GM03348 (cell line): ENCODE measurements at regions not wholly inside any gene's neighbourhood (a gene's known extent, or its start where the extent isn't known, plus 50 kb on each side); places are given as distances from the start of the nearest gene placed in this dataset.
"Not testable (repeated sequence)": the region's sequence is repeated elsewhere in the genome, so short reads cannot be mapped to it uniquely, and the experiment has no call there.

Source experiments
- DNase-seq: peaks from one replicate; pipeline ENCODE4 v3.0.0; 2012; ENCODE audit warnings: low spot score

DNA sequence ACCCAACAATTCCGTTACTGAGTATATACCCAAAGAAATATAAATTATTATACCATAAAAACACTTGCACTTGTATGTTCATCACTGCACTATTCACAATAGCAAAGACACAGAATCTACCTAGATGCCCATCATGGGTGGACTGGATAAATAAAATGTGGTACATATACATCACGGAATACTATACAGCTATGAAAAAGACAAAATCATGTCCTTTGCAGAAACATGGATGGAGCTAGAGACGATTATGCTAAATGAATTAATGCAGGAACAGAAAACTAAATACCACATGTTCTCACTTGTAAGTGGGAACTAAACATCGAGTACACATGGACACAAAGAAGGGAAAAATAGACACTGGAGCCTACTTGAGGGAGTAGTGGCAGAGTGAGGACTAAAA is 185.3 kb downstream of the PYDC2 start:
- DNase-seq = no peak

DNA sequence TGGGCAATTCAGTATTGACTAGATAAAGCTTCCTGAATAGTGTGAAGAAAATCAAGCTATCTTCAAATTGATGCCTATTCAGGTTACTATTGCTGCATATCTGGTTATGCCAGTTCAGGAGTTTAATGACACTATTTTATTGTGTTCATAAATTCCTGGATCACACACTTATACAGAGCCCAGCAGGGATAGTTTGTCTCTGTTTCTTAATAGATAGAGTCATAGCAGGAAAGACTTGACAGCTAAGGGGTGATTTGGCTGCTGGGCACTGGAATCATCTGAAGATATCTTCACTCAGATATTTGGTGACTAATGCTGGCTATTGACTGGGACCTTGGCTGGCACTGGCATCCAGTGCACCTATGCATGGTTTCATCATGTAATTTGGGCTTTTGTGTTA is 187.8 kb downstream of the PYDC2 start:
- DNase-seq = no peak

DNA sequence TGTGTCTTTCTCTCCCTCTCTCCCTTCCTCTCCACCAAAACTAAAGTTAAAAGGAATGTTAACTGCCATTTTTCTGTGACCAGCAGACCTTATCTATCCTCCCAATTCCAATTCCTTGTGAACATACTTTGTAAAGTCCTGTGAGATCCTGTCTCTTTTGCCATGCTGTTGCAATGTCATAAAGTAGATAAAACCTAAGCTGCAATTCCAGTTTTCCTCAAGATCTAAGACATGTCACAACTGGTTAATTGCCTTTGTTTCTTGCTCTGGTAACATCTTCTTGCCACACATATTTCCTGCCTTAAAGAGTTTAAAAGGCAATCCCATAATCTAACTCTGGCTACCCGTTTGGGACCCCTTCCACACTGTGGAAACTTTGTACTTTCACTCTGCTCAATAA is 188.7 kb downstream of the PYDC2 start:
- DNase-seq = no peak

DNA sequence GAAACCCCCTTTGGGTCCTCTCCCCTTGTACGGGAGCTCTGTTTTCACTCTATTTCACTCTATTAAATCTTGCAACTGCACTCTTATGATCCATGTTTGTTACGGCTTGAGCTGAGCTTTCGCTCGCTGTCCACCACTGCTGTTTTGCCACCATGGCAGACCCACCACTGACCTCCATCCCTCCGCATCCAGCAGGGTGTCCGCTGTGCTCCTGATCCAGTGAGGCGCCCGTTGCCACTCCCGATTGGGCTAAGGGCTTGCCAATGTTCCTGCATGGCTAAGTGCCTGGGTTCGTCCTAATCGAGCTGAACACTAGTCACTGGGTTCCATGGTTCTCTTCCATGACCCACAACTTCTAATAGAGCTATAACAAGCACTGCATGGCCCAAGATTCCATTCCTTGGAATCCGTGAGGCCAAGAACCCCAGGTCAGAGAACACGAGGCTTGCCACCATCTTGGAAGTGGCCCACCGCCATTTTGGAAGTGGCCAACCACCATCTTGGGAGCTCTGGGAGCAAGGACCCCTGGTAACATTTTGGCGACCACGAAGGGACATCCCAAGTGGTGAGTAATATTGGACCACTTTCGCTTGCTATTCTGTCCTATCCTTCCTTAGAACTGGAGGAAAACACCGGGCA is 197.9 kb downstream of the PYDC2 start:
- DNase-seq = not testable (repeated sequence)

DNA sequence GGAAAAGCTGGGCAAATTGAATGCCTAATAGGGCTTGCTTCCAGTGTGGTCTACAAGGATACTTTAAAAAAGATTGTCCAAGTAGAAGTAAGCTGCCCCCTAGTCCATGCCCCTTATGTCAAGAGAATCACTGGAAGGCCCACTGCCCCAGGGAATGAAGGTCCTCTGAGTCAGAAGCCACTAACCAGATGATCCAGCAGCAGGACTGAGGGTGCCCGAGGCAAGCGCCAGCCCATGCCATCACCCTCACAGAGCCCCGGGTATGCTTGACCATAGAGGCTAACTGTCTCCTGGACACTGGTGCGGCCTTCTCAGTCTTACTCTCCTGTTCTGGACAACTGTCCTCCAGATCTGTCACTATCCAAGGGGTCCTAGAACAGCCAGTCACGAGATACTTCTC is 201.2 kb downstream of the PYDC2 start:
- DNase-seq = not testable (repeated sequence)

DNA sequence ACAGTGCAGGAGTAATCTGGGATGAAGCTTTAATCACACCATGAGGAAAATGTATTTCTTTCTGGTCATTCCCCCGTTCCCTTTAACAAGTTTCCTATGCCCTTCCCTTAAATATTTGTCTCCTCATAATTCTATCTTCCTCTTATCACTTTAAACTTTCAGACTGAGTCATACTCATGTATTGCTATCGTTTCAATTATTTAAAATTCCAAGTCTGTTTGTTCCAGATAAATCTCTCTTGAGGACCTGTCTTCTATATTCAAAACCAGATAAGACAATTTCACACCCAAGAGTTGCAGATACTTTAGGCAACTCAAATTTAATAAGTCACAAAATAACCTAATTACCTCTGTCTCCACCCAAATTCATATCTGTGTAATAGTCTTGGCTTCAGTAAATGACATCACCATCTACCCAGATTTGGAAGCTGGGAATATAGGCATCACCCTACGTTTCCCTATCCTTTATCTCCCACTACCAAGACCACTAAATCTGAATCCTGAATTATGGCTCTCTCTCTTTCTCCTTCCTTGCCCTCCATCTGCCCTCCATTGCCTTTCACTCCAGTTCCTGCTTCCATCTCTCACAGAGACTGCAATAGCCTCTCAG is 220.1 kb downstream of the PYDC2 start:
- DNase-seq = no peak

DNA sequence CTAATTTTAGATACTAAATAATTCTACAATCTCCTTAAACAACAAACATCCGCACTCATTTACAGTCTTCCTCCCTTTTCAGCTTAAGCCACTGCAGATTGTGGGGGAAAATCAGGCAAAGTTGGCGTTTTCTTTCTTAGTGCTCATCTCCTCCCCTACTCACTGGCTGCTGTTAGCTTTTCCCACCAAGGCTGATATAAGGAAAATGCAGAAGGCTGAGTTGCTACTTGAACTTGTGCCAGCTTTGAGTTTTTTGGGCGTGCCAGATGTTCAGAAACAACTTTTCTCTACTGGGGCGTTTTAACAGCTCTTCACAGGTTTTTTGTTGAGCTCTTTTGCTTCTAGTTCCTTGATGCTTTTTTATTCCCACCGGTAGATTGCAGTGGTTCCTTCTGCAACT is 222.0 kb downstream of the PYDC2 start:
- DNase-seq = no peak

DNA sequence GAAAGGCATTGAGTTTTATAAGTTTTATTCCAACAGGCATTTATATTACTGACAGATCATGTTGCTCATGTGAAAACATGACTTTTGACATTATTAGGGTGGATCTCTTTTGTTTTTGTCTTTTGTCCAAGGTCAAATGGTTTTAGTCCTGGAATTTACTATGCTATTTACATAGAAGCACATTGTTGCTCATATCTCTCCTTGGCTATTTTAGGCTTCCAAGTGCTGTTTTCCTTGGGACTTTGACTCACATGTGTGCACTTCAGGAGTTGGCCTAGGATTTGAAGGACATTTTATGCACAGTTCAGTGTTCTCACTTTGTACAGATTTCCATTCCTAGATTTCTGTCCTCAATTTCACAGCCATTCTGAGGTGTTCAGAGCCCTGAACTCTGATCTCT is 225.7 kb downstream of the PYDC2 start:
- no peak for DNase-seq

DNA sequence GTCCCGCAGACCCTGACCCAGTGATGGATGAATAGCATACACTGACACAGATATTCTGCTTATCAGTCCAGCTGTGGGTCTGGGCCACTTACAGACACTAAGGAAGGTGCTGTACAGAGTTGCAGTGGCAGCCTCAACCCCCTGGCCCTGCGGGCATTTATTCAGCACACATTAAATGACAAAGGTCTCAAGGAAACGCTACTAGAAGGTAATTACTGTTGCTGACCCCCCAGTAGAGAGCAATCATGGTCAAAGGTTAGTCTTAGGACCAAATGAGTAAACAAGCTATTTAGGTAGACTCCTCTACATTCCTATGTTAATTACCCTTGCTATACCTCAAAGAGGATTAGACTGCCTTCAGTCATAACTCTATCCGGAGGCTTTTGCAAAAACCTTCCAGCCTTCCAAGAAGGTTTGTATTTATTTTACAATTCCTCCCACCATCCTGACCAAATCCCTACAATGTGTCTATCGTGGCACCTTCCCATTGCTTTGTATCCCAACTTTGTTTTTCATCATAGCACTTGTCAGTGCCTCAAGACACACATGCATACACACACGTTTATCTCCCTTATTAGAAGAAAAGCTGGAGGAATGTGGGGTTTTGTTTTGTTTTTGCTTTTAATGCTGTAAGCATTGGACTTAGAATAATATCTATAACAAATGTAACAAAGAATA is 227.9 kb downstream of the PYDC2 start:
- DNase-seq = no peak

DNA sequence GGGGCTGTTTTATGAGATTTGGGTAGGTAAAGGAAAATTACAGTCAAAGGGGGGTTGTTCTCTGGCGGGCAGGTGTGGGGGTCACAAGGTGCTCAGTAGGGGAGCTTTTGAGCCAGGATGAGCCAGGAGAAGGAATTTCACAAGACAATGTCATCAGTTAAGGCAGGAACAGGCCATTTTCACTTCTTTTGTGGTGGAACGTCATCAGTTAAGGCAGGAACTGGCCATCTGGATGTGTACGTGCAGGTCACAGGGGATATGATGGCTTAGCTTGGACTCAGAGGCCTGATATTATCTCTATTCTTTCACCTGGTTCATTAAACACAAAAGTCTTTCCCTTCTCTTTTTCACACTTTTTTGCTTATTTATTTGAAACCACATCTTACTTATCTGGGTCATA is 230.2 kb downstream of the PYDC2 start:
- DNase-seq = not testable (repeated sequence)

DNA sequence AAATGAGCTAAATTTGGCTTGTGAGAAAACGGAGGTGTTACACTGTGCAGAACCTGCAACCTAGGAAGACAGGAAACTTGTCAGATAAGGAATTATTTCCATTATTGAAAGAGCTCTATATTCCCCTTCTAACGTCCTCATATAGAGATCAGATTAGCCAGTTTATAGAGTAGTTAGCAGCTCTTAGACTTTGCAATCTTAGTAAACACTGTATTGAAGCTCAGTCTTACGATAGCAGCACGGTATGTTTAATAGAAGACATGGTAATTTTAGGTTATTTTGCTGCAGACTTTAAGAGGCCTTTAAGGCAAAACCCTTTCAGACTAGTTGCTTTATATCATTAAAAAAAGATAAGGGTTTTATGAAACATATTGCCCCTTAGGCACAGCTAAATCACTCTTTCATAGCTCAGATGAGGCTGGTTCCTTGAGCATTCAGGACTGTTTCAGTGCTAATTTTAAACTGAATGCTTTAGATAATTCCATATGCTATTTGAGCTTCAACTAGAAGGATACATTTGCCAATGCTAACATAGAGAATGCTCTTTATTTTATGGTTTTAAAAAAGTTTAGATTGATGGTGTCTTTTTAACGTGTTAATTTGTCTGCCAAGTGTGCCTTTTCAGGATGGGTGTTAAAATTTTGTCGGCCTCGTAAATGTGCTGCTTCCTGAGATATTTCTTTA is 234.3 kb downstream of the PYDC2 start:
- DNase-seq = no peak

DNA sequence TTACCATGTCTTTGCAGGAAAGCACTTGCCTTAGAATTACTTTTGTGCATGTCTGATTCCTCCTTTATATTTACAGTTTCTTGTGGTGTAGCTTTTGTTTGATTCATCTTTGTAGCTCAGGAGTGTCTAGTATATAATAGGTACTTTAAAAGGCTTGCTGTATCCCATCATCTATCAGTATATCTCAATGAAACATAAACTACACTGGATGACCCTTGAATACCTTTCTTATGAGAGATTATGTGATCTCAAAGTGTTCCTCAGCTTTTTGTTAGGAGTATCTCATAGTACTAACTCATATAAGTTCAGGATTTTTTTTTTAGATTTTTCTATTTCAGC is 234.8 kb downstream of the PYDC2 start:
- DNase-seq = no peak

DNA sequence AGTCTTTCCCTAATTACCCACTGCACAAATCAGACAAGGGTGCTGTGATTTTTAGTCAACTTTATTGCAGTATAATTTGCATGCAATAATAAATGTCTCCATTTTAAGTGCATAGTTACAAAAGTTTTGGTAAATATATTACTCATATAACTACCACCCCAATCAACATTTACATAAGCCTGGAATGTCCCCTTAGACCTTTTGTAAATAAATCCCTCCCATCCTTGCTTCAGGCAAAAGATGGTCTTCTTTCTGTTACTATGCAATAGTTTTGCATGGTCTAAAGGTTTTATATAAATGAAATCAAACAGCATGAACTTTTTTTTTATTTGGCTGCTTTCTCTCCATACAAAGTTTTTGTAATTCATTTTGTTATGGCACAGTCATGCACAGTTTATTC is 235.4 kb downstream of the PYDC2 start:
- DNase-seq = no peak

DNA sequence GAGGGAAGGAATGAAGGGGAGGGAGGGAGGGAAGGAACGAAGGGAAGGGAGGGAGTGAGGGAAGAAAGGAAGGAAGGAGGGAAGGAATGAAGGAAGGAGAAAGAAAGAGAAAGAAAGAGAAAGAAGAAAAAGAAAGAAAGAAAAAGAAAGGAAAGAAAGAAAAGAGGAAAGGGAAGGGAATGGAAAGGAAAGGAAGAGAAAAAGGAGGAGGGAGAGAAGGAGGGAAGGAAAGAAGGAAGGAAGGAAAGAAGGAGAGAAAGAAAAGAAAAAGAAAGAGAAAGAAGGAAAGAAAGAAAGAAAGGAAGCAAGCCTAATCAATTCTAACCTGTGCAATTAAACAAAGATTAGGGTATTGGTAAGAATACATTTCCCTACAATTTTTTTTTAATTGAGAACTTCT is 238.6 kb downstream of the PYDC2 start:
- DNase-seq = no peak

DNA sequence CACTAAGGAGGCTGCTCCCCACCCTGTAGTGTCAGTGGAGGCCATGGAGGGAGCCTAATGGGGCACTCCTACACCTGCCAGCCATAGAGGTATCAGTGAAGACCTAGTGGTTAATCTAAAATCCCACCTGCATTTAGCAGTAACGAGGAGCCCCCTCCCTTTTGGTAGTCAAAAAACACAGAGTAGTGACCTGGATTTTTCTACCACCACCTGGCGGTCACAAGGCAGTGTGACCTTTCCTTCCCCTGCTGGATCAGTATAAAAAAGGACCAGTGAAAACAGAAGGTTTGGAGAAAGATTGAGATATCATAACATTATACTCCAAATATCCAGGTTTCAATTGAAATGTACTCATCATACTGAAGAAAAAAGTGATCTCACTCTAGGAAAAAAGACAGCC is 241.2 kb downstream of the PYDC2 start:
- no peak for DNase-seq

DNA sequence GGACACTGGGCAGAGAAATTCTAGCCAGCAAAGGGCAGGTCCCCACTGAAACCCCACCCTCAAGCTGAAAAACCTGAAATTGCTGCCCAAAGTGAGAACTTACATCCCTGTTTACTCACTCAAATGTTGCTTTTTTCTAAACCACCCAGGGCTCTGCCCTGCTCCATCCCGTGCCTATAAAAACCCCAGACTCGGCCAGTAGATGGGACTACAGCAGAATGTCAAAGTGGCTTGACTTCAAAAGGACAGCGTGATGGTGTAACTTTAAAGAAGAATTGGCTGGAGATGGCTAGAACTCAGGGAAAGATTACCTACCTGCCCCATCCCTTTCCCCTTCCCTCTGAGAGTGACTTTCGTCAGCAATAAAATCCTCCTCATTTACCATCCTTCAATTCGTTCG is 246.9 kb downstream of the PYDC2 start:
- DNase-seq = no peak

DNA sequence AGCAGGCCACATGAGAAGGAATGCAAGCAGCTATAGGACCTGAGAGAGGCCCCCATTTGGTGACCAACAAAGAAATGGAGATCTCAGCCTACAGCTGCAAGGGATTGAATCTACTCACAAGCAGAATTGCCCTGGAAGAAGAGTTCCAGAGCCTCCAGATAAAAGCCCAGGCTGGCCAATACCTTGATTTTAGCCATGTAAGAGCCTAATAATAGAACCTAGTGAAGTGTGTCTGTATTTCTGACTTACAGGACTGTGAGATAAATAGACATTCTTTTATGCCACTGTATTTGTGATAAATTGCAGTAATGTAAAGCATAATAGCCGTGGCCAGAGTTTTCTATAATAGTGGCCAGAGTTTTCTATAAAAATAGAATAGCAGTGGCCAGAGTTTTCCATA is 254.6 kb downstream of the PYDC2 start:
- no peak for DNase-seq

DNA sequence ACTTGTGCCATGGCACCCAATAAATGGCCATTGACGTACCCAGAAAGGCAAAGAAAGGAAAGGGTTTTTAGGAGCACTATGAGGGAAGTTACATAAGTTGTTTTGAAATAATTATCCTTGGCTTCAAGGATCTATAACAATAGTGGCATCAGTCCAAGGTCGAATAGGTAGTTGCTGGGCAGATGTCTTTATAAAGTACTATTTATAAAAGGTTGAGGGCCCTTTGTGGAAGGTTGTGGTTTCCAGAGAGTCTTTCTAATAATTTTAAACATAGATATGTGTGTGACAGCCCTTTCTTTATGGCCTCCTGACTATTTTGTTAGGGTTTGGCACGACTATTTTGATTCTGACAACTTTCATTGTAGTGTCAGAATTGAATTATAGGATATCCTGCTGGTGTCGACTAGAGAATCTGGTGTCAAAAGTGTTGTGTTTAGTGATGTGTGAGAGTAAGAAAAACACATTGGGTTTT is 260.5 kb downstream of the PYDC2 start:
- DNase-seq = no peak

DNA sequence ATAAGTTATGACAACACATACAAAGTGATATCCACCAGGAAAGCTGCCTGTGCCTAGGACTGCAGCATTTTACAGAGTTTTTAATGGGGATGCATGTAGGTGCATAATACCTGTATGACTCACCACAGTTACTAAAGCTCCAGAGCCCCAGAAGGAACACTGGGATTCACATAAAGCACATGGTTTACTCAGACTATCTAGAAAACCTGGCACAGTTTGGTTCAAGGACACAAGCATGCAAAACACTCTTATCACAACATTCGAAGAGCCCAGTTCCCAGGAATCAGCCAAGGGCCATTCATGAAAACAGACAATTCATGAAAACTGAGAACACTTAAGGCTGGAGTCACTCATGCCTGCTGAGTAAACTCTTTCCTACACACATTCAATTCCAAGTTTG is 261.0 kb downstream of the PYDC2 start:
- no peak for DNase-seq

DNA sequence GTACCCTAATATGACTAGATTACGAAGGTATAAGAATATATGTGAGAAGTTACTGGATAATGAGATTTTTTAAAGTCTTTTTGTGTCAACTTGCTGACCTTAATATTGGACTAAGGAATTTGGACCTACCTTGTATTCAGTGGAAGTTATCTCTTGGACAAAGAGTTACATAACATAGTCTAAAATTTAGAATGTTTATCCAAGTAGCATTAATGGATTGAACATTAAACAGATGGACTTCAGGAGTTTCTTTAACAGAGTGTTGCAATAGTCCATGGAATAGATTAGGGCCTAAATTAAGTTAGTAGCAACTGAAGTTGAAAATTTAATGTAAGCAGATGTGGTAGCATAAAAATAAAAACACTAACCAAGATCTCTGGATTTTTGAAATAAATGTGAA is 266.4 kb downstream of the PYDC2 start:
- DNase-seq = no peak

DNA sequence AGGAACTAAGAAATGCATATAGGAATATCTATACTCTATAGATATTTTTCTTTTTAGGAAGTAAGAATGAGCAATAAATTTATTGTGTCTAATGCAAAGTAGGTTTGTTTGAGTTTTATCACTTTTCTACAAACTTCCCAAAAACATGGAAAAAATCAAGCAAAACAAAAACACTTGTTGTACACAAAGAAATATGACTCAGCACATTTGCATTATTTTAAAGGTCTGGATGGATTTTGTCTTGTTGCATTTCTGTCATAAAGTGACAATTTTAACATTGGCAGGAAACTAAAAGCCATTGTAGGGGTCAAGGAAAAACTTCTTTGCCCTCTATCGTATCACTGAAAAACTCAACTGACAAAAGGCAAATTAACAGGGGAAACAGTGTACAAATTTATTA is 267.2 kb downstream of the PYDC2 start:
- no peak for DNase-seq

DNA sequence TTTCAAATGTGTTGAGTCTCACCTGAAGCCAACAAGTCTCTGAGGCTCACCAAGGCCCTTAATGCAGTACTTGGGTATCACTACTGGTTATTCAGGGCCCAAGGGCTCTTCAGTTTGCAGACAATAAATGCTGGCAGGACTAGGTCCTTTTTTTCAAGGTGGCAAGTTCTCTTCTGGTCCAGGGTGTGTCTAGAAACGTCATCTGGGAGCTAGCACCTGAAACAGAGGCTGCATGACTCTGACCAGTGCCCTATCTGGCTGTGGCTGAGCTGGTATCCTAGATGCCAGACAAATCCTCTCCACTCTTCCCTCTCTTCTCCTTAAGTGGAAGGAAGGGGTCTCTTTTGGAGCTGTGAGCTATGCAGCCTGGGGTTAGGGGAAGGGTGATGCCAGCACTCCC is 276.8 kb downstream of the PYDC2 start:
- DNase-seq = no peak

DNA sequence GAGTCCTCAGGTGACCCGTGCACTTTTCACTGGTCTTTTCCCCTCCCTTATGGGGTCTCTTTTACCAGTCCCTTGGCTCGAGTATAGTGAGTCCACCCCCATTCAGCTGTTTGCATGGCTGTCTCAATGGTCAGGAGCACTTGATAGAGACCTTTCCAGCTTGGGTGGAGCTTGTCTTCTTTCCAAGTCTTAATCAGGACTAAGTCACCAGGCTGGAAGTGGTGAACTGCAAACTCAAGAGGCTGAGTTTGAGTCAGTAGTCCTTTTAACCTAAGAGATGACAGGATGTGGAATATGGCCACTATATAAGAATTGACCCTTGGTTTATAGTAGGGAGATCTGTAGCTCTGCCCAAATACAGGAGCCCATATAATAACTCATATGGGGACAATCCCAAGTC is 279.7 kb downstream of the PYDC2 start:
- DNase-seq = no peak
